ENCODE measurements at regions not wholly inside any gene's neighbourhood (a gene's known extent, or its start where the extent isn't known, plus 50 kb on each side); places are given as distances from the start of the nearest gene placed in this dataset.

DNA sequence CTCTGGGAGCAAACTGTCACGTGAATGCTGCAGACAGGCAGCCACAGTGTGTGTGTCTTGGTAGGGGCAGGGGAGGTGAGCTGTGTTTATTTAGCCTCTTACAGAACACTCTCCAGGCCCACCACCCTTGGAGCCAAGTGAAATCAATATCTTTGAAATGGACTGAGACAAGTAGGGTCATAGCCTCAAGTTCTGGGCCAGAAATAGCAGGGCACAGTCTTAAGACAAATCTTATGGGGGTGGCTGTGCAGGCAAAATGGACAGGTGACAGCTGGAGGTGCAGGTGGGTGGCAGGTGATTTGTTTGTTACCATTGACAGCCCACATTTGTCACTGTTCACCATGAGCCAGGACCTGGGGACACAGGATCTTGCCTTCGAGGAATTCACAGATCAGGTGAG, 93.6 kb upstream of the NMNAT3 start:
- TF ChIP-seq, protein P1, sequence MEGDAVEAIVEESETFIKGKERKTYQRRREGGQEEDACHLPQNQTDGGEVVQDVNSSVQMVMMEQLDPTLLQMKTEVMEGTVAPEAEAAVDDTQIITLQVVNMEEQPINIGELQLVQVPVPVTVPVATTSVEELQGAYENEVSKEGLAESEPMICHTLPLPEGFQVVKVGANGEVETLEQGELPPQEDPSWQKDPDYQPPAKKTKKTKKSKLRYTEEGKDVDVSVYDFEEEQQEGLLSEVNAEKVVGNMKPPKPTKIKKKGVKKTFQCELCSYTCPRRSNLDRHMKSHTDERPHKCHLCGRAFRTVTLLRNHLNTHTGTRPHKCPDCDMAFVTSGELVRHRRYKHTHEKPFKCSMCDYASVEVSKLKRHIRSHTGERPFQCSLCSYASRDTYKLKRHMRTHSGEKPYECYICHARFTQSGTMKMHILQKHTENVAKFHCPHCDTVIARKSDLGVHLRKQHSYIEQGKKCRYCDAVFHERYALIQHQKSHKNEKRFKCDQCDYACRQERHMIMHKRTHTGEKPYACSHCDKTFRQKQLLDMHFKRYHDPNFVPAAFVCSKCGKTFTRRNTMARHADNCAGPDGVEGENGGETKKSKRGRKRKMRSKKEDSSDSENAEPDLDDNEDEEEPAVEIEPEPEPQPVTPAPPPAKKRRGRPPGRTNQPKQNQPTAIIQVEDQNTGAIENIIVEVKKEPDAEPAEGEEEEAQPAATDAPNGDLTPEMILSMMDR (IDR thresholded peaks at IDR 0.05), result no peak
- TF ChIP-seq POLR2A (IDR thresholded peaks at IDR 0.05), result no peak
- no peak for TF ChIP-seq POLR2AphosphoS5 (IDR thresholded peaks at IDR 0.05)
